Natural killer cell (primary cell): ENCODE measurements at regions not wholly inside any gene's neighbourhood (a gene's known extent, or its start where the extent isn't known, plus 50 kb on each side); places are given as distances from the start of the nearest gene placed in this dataset.

ENCODE experiments used
- ATAC-seq, 3 donors: fragments of 150-1000 bp in 2 of 3; fragments of 200-7000 bp in 1 of 3; cut with Tn5 transposase; 1 replicate in 1 of 3; 2 replicates in 2 of 3; pipeline ENCODE4 v1.10.0; 2021; ENCODE audit warnings: mild to moderate bottlenecking in 2 of 3, moderate library complexity in 2 of 3
- DNase-seq, 2 donors: peaks; one replicate each; pipeline versions ENCODE4 v3.0.0 to v3.0.0-alpha.2; 2013 to 2021; ENCODE audit warnings: mixed read lengths in 1 of 2
- H3K27ac ChIP-seq: one replicate; pipeline ENCODE4 v1.5.1; 2013; ENCODE audit warnings: mild to moderate bottlenecking, low read length
- H3K27me3 ChIP-seq: one replicate; pipeline ENCODE4 v1.6.1; 2013; ENCODE audit warnings: low read length; ENCODE audit not compliant: control insufficient read depth, insufficient read depth
- H3K36me3 ChIP-seq: one replicate; pipeline ENCODE4 v1.6.1; 2013; ENCODE audit warnings: low read length; ENCODE audit not compliant: control insufficient read depth, insufficient read depth
- H3K4me1 ChIP-seq: one replicate; pipeline ENCODE4 v1.6.1; 2013; ENCODE audit warnings: low read length; ENCODE audit not compliant: control insufficient read depth, insufficient read depth
- H3K4me3 ChIP-seq: one replicate; pipeline ENCODE4 v1.5.1; 2013; ENCODE audit warnings: low read length
- H3K9me3 ChIP-seq: one replicate; pipeline ENCODE4 v1.6.1; 2013; ENCODE audit warnings: low read length; ENCODE audit not compliant: control insufficient read depth, insufficient read depth
- H3K27ac Mint-ChIP-seq, 2 donors: one replicate each; pipeline ENCODE4 v1.8.0; 2022; ENCODE audit warnings: mild to moderate bottlenecking in 2 of 2, mixed read lengths in 2 of 2, moderate library complexity in 1 of 2
- H3K27me3 Mint-ChIP-seq, 2 donors: one replicate each; pipeline ENCODE4 v1.8.0; 2022; ENCODE audit warnings: low read depth in 2 of 2, mixed read lengths in 2 of 2
- H3K36me3 Mint-ChIP-seq: one replicate; pipeline ENCODE4 v1.8.0; 2022; ENCODE audit warnings: mixed read lengths
- H3K4me1 Mint-ChIP-seq, 2 donors: one replicate each; pipeline ENCODE4 v1.8.0; 2022; ENCODE audit warnings: mixed read lengths in 2 of 2
- H3K4me3 Mint-ChIP-seq: one replicate; pipeline ENCODE4 v1.8.0; 2022; ENCODE audit warnings: mild to moderate bottlenecking, moderate library complexity, mixed read lengths
- H3K9me3 Mint-ChIP-seq, 2 donors: one replicate each; pipeline ENCODE4 v1.8.0; 2022; ENCODE audit warnings: mixed read lengths in 2 of 2
- CTCF ChIP-seq: fragments of 200-600 bp; IDR thresholded peaks from one replicate; pipeline ENCODE4 v1.8.0; 2022; ENCODE audit warnings: antibody characterized with exemption
- WGBS: methylation state at CpG from one replicate; pipeline ENCODE4 v1.1.7; 2013; ENCODE audit warnings: missing lambda C conversion rate; ENCODE audit not compliant: insufficient coverage; 5-methylcytosine and 5-hydroxymethylcytosine counted together
- intact Hi-C: fragments of 100-400 bp; cut with micrococcal nuclease; formaldehyde crosslinking; loops from one replicate; pipeline ENCODE4 v1.14.2; 2022

DNA sequence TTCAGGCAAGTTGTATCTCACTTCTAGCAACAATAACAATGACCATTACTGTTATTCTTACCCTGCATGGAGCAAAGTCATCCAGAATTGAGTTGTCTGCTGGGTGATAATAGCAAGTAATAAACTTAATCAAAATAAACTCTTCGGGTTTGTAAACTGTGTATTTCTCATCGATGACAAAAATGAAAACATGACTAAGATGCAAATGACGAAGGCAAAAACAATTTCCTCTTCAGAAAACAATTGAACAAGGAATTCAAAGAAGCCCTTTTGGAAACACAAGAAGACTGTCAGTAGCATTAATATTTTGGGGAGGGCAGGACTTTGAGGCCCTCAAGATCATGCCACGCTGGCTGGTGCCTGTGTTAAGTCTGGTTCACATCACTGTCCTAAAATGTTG, 232.0 kb downstream of the BTG1 start:
- WGBS = 89% methylated on average over 4 of the region's 4 CpGs
- DNase-seq (no peak), ATAC-seq (no peak)
- Histone ChIP-seq H3K27me3 (no peaks in the 10 kb centered on the region), H3K9me3 (no peaks in the 10 kb centered on the region), H3K27ac (no peak overlapping the region), H3K36me3 (no peaks in the 10 kb centered on the region), H3K4me1 (no peaks in the 10 kb centered on the region), H3K4me3 (no peak overlapping the region)
- H3K27me3 Mint-ChIP-seq = peaks cover 0 to 2% of the 10 kb centered on the region in 2 donors
- peaks cover 0 to 2% of the 10 kb centered on the region in 2 donors for H3K9me3 Mint-ChIP-seq
- intact Hi-C loops = no loop called here
- H3K4me3 Mint-ChIP-seq = no peak overlapping the region
- H3K4me1 Mint-ChIP-seq = peaks cover 0 to 8% of the 10 kb centered on the region in 2 donors
- TF ChIP-seq CTCF = no peak
- no peak overlapping the region for H3K27ac Mint-ChIP-seq
- no peaks in the 10 kb centered on the region for H3K36me3 Mint-ChIP-seq

DNA sequence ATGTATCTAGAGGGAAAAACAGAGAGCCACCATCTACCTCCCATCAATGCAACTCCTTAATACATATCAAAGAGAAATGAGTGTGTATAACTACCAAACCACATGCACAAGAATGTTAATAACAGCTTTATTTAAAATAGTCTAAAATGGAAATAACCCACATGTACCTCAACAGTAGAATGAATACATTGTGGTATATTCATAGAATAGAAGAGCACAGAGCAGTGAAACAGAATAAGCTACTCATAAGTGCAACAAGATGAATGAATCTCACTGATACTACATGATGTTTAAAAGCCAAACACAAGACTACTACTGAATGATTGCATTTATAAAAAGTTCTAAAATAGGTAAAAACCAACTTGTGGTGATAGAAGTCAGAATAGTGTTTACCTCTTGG, 232.5 kb downstream of the BTG1 start:
- no peaks in the 10 kb centered on the region for H3K9me3 ChIP-seq
- no peaks in the 10 kb centered on the region for H3K27me3 ChIP-seq
- Mint-ChIP-seq H3K9me3 (peaks cover 0 to 3% of the 10 kb centered on the region in 2 donors), H3K4me3 (no peak overlapping the region), H3K36me3 (no peaks in the 10 kb centered on the region), H3K27ac (no peak overlapping the region), H3K4me1 (peaks cover 0 to 8% of the 10 kb centered on the region in 2 donors), H3K27me3 (peaks cover 0 to 2% of the 10 kb centered on the region in 2 donors)
- intact Hi-C loops = no loop called here
- ATAC-seq (no peak), DNase-seq (no peak)
- no peaks in the 10 kb centered on the region for H3K36me3 ChIP-seq
- no peak overlapping the region for H3K27ac ChIP-seq
- TF ChIP-seq CTCF = no peak
- no peak overlapping the region for H3K4me3 ChIP-seq
- H3K4me1 ChIP-seq = no peaks in the 10 kb centered on the region

DNA sequence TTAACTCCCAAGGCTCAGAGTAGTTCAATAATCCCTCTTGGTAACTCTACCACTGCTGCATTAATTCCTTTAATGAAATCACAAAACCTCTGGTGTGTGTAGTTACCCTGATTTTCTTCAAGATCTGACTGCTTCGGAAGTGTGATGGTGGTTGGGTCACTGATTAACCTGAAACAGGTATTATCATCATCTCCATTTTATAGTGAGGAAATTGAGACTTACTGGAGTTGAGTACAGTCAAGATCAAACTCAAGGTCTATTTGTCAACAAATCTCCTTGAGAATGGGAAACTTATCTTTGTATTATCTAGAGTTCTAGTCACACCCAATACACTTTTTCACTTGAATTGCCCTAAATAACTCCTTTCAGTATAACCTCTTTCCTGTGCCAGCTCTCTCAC, 233.5 kb downstream of the BTG1 start:
- H3K27me3 Mint-ChIP-seq = peaks cover 0 to 2% of the 10 kb centered on the region in 2 donors
- H3K9me3 Mint-ChIP-seq = peaks cover 0 to 4% of the 10 kb centered on the region in 2 donors
- no peaks in the 10 kb centered on the region for H3K36me3 Mint-ChIP-seq
- TF ChIP-seq CTCF = no peak
- intact Hi-C loops = no loop called here
- peaks cover 0 to 8% of the 10 kb centered on the region in 2 donors for H3K4me1 Mint-ChIP-seq
- whole genome bisulfite sequencing = no CpG with 5 or more reads among the region's 1 CpG
- no peak overlapping the region for H3K4me3 ChIP-seq
- no peak overlapping the region for H3K4me3 Mint-ChIP-seq
- H3K4me1 ChIP-seq = no peaks in the 10 kb centered on the region
- H3K27ac Mint-ChIP-seq = no peak overlapping the region
- no peaks in the 10 kb centered on the region for H3K27me3 ChIP-seq
- H3K27ac ChIP-seq = no peak overlapping the region
- ATAC-seq = no peak
- H3K36me3 ChIP-seq = no peaks in the 10 kb centered on the region
- H3K9me3 ChIP-seq = no peaks in the 10 kb centered on the region
- DNase-seq = no peak

- TF ChIP-seq CTCF = no peak
- Histone ChIP-seq H3K27ac (no peak overlapping the region), H3K36me3 (no peaks in the 10 kb centered on the region), H3K27me3 (no peaks in the 10 kb centered on the region), H3K4me3 (no peak overlapping the region), H3K4me1 (no peaks in the 10 kb centered on the region), H3K9me3 (no peaks in the 10 kb centered on the region)
- 95% methylated on average over 1 of the region's 1 CpG for WGBS
- DNase-seq (peak in 1 of 2 donors; percentile 34), ATAC-seq (no peak)
- Mint-ChIP-seq H3K4me1 (peaks cover 0 to 8% of the 10 kb centered on the region in 2 donors), H3K27ac (no peak overlapping the region), H3K9me3 (peaks cover 0 to 4% of the 10 kb centered on the region in 2 donors), H3K27me3 (no peaks in the 10 kb centered on the region), H3K36me3 (no peaks in the 10 kb centered on the region), H3K4me3 (no peak overlapping the region)
- intact Hi-C loops = no loop called here
These were observed 234.7 kb downstream of the BTG1 start for GRCh38 chr12:91910871-91911388.
